K562 (cell line): ENCODE measurements at regions not wholly inside any gene's neighbourhood (a gene's known extent, or its start where the extent isn't known, plus 50 kb on each side); places are given as distances from the start of the nearest gene placed in this dataset.

ENCODE experiments used
- JUN ChIP-seq, 2 experiments: sonication (generic) in 1 of 2; formaldehyde crosslinking in 1 of 2; IDR thresholded peaks; 2 replicates each; pipeline versions ENCODE4 v1.6.1 to v1.8.0; 2012 to 2022; ENCODE audit warnings: borderline replicate concordance in 2 of 2, mild to moderate bottlenecking in 2 of 2, improper control_type of control experiment in 1 of 2, low read depth in 1 of 2, low read length in 1 of 2, missing genetic modification reagents in 1 of 2
- NR2F6 ChIP-seq: fragments of 450-650 bp; formaldehyde crosslinking; IDR thresholded peaks from 2 replicates; pipeline ENCODE4 v1.4.0; 2020; ENCODE audit warnings: mild to moderate bottlenecking
- PREB ChIP-seq: sonication (generic); formaldehyde crosslinking; IDR thresholded peaks from 2 replicates; pipeline ENCODE4 v1.8.1; 2023; ENCODE audit warnings: mild to moderate bottlenecking, missing genetic modification reagents
- SMC3 ChIP-seq: conservative IDR thresholded peaks from 2 replicates; pipeline ENCODE4 v1.6.1; 2011; ENCODE audit warnings: low read depth, low read length, improper control_type of control experiment; ENCODE audit not compliant: insufficient read depth
- TFAP4 ChIP-seq: sonication (generic); formaldehyde crosslinking; IDR thresholded peaks from 2 replicates; pipeline ENCODE4 v1.8.0; 2022; ENCODE audit warnings: missing genetic modification reagents, mild to moderate bottlenecking, moderate library complexity, borderline replicate concordance
- ZMIZ1 ChIP-seq, 2 experiments: fragments of 150-350 bp in 1 of 2; IDR thresholded peaks; 2 replicates each; pipeline ENCODE4 v1.6.1; 2012 to 2016; ENCODE audit warnings: low read depth in 2 of 2, low read length in 2 of 2, mild to moderate bottlenecking in 1 of 2, moderate library complexity in 1 of 2

- TF ChIP-seq TFAP4 (CRISPR knock-in tag) (no peak), ZMIZ1 (IDR thresholded peaks at IDR 0.05; ENCODE audit: low read depth in 2 of 2, low read length in 2 of 2) (no peak), JUN (IDR thresholded peaks at IDR 0.05; ENCODE audit: borderline replicate concordance, low read depth, low read length) (no peak), JUN (CRISPR knock-in tag; IDR thresholded peaks at IDR 0.05; ENCODE audit: borderline replicate concordance) (no peak), SMC3 (no peak), NR2F6 (CRISPR knock-in tag) (no peak), PREB (CRISPR knock-in tag) (no peak)
These were observed 90.6 kb downstream of the CNTN3 start (continued) for GRCh38 chr3:74523811-74524210.
